Activated CD4-positive, alpha-beta T cell treated with anti-CD3 and anti-CD28 coated beads, Interleukin-2, amount 50 U/mL, for 24 hours (primary cell): ENCODE measurements at regions not wholly inside any gene's neighbourhood (a gene's known extent, or its start where the extent isn't known, plus 50 kb on each side); places are given as distances from the start of the nearest gene placed in this dataset.
A peak's percentile ranks its signal among the peaks of the same experiment; 100 is the strongest.

Source experiments
- DNase-seq, 2 donors: peaks; one replicate each; pipeline ENCODE4 v3.0.0-alpha.2; 2020; ENCODE audit warnings: low read depth in 1 of 2, low spot score in 1 of 2

DNA sequence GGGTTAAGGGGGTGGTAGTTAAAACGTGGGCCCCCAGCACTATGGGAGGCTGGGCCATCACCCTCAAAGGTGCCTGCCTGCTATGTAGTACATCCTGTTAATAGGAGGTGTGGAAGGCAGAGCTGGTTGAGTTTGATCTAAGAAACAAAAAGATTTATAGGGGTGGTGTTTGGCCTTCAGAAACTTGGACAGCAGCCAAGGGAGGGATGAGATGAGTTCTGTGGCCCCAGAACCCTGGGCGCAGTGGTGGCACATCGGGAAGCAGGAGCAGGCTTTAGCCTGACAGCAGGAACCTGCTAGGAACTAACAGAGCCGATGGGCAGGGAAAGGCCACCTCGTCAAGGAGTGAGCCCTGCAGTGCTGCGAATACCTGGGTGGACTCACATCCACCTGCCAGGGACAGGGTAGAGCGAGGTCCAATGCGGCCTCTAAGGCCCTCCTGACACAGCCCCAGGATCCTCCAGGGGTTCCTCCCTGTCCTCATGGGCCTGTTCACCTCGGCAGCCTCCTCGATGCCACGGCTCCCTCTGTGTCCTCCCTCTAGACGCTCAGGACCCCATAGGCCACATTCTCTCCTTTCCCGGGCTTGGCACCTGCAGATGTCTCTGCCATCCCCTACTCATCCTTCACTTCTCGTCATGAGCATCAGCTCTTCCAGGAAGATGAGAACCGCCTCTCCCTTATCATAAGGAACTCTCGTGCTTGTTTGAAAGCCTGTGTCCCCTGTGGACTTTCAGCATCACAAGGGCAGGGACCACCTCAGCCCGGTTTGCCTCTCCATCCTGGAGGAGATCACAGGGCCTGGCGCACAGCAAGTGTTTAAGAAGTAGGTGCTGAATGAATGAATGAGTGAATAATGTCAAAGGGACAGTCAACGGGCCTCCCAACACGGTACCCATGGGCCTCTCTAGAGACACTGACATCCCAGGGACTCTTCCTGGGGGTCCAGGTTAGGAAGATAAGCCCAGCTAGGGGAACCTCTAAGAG lies 103.5 kb upstream of the TNRC6C start:
- DNase-seq = no peak

DNA sequence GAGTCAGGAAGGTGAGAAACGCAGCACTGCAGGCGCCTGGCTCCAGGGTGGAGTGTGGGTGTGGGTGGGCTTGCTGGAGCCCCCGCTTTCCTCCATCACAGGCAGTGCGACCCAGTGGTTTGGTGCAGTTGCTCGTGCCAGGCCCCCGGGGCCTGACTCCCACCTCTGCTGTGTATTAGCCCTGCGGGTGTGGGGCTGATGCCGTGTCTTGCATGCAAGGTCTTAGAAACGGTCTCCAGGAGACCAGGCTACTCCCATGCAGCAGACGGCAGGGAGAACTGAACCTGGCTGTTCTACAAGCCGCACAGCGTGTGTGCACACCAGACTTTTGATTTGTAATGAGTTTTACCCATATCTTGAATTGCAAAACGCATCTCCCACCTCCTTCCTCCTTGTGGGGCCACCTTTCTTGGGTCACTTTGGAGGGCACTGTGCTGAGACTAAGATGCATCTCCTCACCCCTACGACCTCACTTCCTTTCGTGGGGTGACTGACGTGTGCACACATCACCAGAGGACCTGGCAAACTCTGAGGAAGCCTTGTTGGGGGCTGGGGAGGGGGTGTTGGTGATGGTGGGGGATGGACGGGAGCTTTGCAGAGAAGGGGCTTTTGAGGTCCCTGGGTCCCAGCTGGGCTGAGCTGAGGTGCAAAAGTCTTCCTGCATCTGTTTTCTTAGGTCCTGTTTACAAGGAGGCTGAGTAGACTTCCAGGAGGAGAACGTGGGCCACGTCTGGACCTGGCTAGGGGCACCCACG lies 101.8 kb upstream of the TNRC6C start:
- DNase-seq = no peak

DNA sequence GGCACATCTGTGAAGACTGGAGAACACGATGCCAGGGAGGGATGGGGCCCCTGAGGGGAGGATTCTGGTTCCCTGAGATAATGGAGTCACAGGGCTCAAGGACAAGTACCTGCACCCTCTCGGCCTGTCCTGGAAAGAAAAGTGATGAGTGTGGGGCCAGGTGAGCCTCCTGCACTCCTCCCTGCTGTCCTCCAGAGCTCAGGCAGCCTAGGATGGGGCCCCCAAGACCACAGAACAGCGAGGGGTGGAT lies 101.3 kb upstream of the TNRC6C start:
- no peak for DNase-seq

DNA sequence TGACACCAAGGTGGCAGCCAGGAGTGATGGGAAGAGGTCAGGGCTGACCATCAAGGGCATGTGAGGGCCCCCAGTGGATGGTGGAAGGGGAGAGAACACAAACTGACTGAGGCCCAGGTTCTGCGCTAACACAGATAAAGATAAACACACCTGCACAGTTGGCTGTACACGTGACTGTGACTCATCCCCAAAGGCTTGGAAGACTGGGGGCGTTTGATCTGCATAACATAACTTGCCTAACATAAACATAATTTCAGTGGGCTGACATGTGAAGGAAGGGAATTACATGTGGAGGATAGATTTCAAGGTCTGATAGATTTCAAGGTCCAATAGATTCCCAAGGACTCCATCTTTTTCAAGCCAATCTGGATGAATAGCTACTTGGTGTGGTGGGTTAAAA lies 100.9 kb upstream of the TNRC6C start:
- peak in 1 of 2 donors; percentile 33 for DNase-seq

DNA sequence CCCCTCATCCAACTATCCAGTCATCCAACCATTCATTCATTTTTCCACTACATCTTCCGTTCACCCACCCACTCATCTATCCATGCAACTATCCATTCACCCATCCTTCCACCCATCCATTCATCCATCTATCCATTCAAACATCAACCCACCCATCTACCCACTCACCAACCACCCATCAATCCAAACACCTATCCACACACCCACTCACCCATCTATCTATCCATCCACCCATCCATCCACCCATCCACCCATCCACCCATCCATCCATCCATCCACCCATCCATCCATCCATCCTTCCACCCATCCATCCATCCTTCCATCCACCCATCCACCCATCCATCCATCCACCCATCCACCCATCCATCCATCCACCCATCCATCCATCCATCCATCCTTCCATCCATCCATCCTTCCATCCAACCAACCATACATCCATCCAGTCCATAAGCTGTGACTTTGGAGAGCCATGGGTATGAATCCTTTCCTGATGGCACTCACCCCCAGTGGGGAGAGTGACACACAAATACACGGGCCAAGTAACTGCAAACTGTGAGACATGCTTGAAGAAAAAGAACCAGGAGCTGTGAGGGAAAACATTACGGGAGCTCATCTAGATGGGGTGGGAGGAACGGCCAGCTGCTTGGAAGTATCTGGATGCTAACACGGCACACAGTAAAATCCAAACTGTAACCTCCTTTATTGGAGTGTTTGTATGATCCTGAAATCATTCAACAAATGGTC lies 100.0 kb upstream of the TNRC6C start:
- no peak for DNase-seq

DNA sequence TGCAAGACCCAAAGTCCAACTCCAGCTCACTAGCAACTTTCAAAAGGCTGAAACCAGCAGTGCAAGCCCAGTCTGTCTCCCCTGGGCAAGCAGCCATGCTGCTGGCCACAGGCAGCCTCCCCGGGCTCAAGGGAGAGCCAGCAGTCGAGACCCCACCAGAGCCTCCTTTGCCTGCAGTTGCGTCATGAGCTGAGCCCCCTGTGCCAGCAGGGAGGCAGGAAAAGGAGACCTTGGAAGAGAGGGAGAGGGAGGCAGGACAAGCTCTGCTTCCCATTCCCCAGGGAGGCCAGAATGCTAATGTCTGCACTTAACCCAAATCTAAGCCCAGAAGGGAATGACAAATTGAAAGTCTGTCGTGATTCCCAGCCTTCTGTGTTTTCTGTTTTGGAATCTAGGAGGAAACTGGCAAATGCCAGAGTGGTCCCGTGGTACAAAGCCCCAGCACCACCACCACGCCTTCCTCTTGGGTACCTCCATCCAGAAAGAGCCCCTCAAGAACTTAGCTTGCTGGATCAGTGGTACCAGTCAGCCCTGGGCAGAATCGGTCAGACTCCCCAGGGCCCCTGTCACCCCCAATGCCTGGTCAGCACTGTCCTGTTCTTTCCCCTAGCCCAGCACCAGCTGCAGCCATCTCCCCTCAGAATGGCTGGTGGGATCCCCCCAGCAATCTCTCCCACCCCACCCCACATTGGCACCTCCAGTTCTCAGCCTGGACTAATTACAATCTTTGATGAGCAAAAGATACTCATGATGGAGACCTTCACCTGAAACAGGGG lies 99.3 kb upstream of the TNRC6C start:
- no peak for DNase-seq

DNA sequence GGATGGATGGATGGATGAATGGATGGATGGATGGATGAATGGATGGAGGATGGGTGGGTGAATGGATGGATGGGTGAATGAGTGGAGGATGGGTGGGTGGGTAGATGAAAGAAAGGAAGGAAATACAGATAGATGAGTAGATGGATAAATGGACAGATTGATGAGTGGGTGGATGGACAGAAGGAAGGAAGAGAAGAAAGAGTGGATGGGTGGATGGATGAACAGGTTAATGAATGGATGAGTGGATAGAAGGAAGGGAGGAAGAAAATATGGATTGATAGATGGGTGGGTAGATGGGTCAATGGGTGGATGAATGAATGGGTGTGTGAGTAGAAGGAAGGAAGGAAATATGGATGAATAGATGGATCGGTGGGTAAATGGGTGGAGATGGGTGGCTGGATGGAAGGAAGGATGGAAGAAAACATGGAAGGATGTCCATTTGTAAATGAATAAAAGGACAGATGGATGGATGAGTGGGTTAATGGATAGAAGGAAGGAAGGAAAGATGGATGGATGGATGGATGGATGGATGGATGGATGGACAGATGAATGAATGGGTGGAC lies 97.3 kb upstream of the TNRC6C start:
- DNase-seq = no peak

DNA sequence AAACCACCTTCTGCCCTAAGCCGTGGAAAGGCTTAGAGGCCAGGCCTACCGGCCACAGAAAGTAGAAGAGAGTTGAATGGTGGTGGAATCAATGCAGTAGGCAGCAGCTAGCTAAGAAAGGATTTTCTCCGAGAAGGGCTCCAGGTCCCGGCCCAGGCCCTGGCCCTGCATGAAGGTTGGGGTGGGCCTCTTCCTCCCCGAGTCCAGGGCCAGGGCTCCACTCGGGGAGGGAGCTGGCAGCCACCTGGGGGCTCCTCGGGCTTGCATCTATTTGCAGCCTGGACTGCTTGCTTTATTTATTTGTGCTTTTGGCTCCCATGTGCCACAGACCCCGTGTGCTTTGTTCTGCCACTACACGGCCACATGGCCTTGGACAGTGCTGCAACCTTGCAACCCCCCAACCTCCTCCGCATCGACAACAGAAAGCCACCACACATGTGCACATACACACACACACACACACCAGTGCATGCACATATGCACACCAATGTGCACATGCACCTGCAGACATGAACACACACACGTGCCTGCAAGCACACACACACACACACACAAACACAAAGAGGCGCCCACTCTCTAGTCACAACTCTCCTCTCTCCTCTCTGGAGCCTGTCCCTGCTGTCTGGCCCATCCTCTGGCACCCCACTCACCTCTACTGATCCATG lies 96.4 kb upstream of the TNRC6C start:
- no peak for DNase-seq

DNA sequence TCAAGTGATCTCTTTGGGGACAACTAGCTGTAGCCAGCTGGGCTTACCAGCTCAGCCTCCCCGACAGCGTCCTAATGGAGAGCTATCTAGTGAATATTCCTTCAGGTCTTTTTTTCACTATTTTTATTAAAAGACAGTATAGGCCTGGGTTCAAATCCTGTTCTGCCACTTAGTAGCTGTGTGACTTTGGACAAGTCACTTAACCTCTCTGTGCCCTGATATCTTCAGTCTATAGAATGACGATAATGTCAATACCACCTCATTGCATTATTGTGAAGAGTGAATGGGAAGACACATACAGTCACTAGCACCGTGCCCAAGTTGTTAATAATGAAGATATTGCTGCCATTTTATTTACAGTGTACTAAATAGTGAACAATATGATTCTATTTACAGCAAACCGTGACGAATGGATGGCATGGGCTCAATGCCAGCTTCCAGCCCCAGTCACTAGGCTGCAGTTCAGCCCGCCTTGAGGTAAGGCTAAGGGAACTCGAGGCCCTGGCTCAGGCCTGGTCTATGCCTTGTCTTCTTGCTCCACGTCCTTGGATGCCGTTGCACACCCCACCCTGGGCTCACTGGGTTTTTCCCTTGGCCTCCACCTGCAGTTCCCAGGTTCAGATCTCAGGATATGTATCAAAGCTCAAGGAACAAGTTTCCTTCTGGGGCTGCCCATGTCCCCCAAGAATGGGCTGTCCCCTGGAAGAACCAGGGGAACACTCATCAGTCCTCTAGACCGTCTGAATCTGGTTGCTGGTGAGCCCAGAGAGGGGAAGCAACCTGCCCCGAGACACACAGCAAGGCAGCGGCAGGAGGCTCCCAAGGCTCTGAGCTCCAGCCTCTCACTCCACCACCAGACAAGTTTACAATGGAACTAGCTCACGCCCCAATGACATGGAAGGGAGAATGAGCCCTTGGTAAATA lies 95.4 kb upstream of the TNRC6C start:
- no peak for DNase-seq

DNA sequence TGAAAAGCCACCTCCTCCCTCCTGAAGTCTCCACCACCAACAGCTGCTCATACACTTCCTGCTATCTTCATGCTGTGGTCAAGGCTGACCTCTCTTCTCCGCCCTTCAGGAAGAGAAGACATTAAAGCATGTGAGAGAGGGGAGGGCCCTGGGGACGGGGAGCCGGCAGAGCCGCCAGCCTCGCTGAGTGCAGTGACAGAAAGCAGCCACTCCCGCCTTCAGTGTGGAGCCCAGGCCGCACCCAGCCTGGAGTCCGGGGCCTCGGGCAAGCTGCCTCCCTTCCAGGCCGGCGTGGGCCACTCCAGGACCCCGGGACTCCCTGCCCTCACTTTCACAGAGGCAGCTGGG lies 94.7 kb upstream of the TNRC6C start:
- no peak for DNase-seq

DNA sequence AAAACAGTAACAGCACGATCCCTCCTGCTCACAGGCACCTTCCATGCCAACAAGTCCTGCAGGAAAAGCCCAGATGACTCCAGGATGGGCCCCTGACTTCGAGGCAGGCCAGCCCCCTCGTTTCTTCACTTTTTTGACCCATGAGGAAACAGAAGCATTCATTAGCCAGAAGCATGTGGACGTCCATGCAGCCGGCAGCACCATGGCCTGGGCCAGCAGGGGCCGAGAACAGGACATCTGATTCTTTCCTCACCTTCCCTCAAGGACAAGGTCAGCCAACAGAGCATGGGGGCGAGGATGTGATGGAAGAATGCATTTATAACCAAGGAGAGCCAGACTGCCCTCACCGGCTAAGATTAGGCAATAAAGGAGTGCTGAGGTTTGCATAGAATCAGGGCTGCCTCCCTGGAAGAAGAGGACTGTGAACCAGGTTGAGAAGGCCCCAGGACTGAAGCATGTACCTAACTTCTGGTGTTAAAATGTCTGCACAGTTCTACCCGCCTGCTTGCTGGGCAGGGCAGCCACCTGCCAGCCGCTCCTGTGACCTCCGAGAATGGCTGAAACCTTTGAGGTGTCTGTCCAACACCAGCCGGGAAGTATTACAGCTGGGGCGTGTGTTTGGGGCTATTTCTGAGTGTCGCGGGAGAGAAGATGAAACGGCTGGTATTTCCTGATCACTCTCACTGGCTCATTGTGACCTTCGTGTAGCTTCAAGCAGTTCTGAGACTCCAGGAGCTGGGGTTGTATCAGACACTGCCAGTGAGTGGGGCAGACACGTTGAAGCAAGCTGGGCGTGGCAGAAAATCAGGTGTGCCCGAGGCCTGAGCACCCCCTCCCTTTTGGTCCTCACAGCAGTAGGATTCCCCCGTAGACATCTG lies 94.0 kb upstream of the TNRC6C start:
- DNase-seq = no peak

DNA sequence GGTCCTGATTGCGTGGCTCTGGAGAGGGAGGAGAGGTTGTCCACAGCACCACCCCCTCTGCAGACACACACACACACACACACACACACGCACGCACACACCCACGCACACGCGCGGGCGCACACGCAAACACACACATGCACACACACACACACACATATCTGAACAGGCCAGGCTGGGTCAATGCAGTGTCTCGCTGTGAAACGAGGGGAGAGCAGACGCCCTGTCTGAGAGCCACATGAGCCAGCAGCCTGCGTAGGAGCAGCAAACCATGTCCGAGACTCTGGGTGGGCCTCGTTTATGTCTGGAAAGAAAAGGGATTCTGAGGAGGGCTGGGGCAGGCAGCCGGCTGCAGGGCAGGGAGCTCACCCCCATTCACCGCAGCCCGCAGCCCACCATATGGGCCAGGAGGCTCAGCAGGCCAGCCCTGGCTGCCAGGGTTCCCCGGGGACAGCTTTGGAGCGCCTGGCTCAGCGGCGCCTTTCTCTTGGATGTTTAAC lies 93.3 kb upstream of the TNRC6C start:
- DNase-seq = no peak

DNA sequence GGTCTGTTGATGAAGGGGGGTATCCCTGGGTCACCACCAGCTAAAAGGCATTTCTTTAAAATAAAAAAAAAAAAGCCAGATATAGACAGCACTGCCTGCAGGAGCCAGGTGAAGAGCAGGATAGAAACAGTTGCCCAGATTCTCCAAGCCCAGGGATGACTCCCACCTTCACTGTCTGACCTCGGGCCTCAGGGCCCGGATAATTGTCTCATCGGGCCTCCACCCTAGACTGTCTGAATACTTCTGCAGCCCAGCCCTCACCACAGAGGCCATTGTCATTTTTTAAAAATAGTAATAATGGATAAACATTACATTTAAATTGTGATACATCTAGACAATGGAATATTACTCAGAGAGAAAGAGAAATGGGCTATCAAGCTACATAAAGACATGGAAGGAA lies 92.8 kb upstream of the TNRC6C start:
- no peak for DNase-seq

DNA sequence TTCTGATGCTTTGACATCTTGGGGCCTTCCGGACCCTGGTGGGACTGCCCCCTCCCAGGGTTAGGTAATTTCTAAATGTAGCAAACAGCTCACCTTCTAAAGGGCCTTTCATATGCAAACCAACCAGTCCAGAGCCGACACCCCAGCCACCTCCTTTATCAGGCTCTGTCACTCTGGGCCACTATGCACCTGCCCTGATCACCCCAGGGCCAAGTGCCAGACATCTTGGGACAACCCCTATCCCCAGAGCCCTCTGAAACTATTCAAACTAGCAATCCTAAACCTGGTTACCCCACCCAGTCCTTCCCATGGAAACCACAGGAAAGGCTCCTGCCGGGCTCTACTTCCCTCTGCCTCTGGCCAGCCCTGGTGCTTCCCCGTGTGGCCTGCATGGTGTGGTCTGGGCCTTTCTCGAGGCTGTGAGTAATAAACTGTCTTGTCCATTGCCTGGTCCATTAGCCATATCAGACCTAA lies 91.2 kb upstream of the TNRC6C start:
- DNase-seq = no peak

DNA sequence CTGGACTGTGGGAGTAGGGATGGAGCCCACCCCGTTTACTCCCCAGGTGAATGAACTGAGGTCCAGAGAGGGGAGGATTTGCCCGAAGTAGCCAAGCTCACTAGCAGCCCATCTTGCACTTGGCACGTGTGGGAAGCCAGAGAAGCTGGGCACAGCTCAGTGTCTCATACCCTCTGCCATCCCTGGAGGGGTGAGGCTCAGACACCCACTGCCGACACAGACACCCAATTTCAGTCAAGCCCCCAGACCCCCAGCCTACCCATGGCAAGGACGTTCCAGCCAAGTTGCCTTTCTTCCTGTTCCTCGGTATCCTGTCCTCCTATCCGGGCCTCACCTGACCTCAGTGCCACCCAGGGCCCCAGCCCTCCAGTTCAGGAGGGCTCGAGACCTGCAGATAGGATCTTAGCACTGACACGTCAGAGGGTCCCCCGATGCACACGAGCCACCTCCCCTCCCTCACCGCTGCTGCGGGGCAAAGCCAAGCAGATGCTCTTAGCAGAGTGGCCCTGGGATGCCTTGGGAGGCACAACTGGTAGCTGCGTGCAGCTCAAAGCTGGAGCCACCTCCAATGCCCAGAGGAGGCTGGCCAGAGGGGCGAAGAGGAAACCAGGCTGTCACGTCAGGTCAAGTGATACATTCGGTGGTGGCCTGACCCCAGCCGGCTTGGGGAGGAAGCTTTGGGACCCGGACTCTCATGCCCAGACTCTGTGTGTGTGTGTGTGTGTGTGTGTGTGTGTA lies 90.4 kb upstream of the TNRC6C start:
- no peak for DNase-seq

DNA sequence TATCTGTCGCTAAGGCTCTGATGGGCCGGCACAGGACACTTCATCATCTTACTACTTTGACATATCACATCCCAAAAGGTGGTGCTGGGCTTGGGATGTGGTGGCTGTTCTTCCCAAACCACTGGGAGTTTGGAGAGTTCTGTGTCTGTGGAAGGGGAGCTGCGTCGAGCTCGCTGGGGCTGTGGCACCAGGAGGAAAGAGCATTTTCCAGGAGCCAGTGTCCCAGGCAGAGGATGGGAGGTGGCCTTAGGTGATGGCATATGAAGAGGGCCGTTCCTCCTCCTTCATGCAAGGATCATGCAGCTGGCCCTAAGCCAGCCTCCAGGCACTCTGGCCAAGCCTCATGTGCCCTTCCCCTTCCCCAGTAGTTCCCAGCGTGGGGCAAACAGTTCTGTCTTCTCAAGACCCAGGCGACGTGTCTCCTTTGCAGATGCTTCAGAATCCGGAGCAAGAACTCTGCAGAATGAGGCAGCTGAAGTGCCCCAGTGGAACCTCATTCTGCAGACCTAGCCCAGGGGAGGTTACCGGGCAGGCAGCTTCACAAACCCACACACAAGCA lies 89.4 kb upstream of the TNRC6C start:
- no peak for DNase-seq

DNA sequence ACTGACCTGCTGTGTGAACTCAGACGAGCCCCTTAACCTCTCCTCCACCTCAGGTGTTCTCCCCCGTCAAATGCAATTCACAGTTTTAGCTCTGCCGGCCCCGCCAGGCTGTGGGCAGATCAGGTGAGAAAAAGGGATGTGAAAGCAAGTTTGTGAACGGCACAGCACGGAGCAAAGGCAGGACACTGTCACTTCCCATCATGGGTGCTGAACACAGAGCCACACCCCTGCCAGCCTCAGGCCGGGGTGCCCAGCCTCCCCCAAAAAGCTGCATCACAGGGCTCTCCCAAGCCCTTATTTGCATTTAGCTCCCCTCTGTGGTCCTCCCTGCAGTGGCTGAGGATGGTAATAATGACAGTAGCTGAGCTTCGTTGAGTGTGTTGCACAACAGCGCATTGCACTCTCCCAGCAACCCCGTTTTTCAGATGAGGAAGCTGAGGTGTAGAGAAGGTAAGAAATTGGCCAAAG lies 88.8 kb upstream of the TNRC6C start:
- no peak for DNase-seq
